GM18507 (cell line): ENCODE measurements at regions not wholly inside any gene's neighbourhood (a gene's known extent, or its start where the extent isn't known, plus 50 kb on each side); places are given as distances from the start of the nearest gene placed in this dataset.
"Not testable (repeated sequence)": the region's sequence is repeated elsewhere in the genome, so short reads cannot be mapped to it uniquely, and the experiment has no call there.

ENCODE experiments used
- DNase-seq: peaks from one replicate; pipeline ENCODE4 v3.0.0; 2011; ENCODE audit warnings: low read depth; ENCODE audit not compliant: insufficient read length; ENCODE audit errors: extremely low spot score
- FAIRE-seq: peaks from 2 replicates; lab custom pipeline; 2011; peaks lifted over from hg19 to GRCh38; lab: Jason Lieb, UNC

DNA sequence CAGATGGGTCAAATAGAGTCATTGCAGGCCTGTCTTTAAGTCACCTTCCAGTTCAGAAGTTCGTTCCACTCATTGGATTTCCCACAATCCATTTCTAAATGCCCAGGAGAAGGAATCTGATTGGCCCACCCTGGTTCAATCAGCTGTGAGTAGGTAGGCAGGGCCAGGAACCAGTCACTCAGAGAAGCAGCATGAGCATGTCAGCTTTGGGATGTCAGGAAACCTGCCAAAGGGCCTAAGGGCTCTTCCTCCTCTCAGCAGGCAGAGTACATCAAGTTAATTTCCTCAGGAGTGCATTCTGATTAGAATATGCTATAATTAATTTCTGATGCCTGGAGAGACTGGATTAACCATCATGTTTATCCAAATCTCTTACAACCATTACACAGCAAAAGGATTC is 412.9 kb upstream of the CCNH start:
- FAIRE-seq (no peak), DNase-seq (no peak)

DNA sequence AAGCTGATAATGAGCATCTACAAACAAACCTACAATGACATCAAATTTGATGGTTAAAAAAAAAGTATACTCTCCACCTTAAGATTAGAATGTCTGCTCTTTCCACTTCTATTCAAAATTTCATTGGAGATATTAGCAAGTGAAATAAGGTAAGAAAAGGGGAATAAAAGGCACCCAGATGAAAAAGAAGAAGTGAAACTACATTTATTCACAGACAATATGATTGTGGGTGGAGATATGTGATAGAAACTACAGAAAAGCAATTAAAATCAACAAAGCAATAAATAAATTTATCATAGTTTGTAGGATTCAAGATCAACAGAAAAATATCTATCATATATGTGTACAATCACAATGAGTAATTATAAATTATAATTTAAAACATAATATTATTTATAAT is 395.1 kb upstream of the CCNH start:
- FAIRE-seq (no peak), DNase-seq (no peak)

DNA sequence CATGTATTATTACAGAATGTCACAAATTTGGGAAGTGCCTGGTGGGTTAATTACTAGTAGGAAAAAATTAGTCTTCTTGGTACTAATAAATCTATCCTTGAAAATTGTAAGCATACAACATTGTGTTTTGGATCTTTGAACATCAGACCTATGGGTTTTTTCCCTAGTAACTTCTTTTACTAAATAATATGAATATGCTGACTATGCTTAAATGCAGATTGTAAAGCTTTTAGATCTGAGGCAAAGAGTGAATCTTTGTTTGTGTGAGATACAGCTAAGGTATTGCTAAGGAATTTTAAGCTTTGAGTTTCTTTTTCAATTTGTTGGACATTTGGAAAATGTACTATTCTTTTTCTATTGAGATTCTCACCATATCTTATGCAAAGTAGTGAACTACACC is 390.6 kb upstream of the CCNH start:
- FAIRE-seq (no peak), DNase-seq (no peak)

DNA sequence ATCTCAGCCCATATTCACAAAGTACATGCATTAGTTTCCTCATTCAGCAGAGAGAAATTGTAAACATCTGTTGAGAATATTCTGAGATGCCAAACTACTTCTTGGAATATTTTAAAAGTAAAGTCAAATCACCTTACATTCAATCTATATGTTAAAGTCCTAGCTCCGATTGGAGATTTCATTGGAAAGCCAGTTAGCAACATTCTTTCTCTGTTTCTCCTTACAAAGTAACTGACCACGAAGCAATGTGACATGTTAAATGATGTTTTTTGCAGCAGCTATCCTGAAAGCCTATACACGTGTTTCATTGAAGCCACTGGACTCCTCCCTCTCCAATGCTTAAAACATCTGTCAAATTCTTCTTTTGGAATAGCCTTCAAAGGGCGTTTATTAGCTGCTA is 379.1 kb upstream of the CCNH start:
- no peak for FAIRE-seq
- DNase-seq = no peak

DNA sequence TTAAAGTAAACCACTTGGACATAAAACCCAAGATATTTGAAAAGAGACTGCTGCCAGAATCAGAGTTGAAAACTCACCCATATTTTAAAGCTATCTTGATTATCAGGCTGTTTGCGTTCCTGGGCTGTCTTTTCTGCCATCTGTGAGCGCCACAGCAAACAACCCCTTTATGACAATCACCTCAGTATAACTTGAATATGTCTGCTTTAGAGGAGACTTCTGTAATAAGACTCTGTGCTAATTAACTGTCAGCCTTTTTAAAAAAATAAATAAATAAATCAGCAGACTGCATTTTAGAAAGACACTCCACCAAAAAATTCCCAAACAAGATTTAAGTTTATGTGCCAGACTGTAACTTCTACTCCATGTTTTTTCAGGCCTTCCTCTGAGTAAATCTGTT is 375.7 kb upstream of the CCNH start:
- FAIRE-seq (no peak), DNase-seq (no peak)

DNA sequence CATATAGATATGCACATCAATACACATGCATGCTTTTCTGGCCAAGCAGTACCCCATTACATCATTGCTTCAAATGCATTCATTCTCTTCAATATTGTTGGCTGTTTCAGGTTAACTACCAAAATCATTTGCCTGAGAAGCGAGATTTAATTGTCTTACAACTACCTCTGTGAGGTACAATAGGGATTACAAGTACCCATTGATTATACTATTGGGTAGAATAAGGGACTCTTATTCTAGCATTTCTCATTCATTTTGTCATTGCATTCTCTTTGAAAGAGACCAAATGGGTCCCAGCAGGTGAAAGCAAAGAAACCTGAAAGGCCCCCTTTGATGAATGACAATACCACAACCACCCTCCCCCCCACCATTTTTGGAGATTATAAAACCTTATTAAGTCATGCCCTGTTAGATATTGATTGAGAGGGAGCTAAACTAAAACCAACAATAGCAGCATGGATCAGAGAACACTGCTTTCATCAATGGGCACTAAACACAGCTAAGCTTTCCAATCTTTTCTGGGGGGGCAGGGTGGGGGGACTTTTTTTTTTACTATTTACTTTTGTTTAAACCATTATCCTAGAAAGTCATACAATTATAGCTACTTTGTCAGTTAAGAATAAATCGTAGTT is 375.0 kb upstream of the CCNH start:
- FAIRE-seq (no peak), DNase-seq (no peak)

DNA sequence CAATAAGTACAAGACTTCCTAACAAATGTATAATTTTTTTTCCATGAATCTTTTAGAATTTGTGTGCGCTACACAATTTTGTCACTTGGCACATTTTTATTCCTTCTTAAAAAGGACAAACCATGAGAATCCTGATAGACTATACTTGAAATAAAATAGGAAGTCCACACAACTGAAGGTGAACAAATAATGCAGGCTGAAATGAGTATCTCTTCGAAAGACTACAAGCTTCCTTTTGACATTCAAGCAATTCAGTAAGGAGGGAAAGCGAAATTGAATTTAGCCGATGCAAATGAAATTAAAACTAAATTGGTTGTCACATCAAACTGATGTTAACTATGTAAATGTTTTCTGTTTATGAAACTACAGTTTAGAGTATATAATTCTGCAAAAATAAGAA is 374.4 kb upstream of the CCNH start:
- FAIRE-seq = no peak
- DNase-seq = no peak

DNA sequence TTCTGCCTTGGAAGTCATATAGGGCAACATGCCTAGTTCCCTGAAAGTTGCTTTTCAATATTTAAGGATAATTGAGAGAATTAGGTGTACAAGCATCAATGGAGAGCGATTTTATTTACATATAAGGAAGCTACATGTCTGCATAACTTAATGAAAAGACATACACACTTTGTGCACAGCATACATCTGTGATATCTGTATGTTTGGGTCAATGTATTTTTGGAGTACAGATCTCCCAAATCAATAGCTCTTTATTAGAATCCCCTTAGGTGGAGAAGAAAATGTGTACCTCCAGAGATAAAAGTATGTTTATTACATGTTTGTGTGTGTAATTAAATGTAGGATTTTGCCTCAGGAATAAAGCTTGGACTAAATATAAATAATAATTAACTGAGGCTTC is 373.7 kb upstream of the CCNH start:
- FAIRE-seq (no peak), DNase-seq (no peak)

DNA sequence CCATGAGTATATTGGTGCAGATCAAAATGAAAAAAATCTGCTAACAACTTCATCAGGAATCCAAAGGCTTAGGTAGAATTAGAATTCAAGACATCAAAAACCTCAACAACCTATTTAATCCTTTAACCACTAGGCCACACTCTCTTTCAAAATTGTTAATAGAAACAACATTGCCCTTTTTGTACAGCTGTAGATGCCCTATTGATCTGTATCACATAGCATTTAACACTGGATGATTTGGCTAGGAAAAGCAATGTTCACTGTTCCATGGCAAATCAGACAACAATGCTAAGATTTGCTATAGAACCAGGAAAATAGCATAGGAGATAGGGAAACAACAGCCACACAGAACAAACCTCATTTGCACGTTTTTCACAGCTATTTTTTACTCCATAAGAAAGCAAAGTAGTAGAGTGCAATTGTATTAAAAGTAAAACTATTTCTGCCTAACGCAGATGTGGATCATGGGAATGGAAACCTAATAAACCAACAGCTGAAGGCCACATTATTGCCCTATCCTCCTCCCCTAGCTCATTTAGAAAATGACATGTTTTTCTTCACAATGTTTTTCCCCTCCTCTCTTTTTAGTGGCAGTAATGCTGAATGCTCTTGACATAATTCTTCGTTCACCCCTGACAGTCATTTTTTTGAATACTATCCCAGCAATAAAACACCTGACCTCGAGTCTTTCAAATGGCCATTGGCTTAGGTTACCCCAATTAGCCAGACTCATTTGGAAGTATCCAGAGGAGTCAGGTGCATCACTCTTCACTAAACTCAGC is 373.0 kb upstream of the CCNH start:
- FAIRE-seq = no peak

DNA sequence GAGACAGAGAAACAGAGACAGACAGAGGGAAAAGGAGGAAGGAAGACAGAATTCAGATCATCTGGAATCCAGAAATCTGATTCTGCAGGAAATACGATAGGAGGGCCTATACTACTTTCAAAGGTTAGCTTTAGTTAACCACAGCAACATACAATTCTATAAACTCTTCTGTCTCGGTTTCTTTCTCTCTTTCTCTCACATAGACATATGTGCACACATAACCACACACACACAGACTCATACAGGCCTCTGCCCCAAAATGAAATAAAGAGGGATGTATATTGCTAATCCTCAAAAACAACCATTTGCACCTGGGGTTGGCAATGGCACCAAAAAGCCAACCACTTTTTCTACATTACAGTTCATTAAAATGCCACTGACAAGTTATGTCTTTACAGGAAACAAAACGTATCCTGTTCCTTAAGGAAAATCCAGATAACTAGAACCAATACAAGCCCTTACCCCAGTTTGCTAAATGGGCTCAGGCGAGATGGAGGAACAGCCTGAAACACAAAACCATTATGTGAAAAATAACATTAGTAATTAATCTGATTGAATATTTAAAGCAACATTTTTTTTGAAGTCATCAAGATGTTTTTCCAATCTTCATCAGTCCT is 372.3 kb upstream of the CCNH start:
- FAIRE-seq = no peak

More for the DNA sequence above, 373.0 kb upstream of the CCNH start:
- DNase-seq = no peak

DNA sequence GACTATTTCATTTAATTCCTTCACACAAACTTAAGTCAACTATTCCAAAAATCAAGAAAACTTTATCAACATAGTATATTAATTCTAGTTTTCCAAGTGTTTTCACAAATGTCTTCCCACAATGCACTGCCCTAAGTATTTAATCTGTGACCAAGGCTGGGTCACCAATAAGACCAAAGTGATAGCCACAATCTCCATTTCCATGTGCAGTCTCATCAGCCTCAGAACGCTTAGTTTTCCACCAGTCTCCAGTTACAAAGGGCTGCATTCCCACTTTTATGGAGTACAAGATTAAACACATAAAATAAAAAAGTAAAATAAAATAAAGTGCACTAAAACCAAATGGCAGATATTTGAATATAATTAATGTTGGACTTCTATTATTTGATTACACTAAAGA is 371.6 kb upstream of the CCNH start:
- no peak for FAIRE-seq

More for the DNA sequence above, 372.3 kb upstream of the CCNH start:
- DNase-seq = no peak

DNA sequence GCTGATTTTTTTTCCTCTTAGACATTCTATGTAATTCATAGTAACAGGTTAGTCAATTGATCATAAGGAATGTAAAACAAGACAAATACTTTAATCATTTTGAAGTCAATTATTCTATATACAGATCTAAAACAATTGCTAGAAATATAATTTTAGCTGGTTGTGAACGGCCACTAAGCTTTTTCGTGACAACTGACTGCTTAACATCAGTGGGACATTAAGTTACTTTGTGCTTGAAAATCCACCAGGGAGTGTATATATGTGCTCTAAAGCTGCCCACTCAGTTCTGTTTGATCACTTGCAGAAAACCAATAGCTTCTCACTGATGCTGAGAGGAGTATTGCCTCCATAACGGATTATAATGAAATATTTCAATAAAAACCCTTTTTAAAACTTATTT is 370.2 kb upstream of the CCNH start:
- FAIRE-seq (no peak), DNase-seq (no peak)

More for the DNA sequence above, 371.6 kb upstream of the CCNH start:
- DNase-seq = no peak

DNA sequence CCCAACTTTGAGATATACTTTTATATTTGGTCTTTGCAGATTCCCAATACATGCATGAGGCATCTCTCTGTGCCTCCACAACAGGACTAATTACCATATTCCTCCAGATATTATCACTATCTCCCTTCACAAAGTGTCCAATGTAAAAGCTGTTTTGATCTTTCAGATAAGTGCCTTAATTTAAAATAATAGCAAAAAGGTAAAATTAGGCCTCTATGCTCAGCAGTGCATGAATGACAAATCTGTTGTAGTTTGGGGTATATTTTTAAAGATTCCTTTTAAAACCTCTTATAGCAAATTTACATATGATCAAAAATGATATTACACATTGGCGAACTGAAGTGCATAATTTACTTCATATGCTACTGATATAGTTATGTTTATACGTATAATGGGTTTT is 369.2 kb upstream of the CCNH start:
- DNase-seq (no peak), FAIRE-seq (no peak)

DNA sequence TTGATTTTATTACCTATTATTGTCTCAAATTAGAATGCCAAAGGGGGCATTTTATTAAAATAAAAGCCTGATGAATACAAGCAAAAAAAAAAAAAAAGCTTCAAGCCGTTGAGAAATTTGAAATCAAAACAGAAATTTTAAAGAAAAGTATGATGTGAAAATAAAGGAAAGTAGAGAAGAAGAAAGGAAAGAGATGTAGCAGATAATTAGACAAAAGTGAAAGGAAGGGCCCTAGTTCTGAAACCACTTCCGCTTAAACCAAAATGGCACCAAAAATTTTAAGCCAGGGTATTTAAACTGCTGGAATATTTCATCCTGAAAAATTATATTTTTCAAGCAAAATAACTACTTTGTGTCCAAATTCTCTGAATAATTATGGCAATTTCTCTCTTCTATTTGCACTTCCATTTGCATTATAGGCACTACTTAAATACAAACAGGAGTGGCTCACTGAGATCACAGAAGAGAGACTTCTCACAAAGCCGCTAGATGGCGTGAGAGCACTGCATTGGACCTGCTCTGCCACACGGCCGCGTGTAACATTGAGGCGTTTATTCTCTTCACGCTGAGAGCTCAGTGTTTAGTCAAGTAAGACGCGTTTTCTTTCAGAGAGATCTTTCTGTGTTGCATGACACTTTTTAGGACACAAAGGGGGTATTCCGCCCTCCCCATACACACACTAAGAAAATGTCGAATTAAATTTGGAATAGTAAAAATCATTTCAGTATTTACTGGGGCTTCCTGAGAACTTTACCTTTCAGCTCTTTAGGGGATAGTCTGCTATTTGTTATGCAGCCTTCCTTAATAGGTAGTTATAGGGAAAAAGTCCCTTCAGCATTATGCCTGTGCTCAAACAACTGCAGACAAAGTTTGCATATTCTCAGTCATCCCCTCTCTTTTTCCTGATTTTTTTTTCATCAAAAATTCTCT is 368.4 kb upstream of the CCNH start:
- DNase-seq (peak; percentile 7), FAIRE-seq (peak; percentile 94)

DNA sequence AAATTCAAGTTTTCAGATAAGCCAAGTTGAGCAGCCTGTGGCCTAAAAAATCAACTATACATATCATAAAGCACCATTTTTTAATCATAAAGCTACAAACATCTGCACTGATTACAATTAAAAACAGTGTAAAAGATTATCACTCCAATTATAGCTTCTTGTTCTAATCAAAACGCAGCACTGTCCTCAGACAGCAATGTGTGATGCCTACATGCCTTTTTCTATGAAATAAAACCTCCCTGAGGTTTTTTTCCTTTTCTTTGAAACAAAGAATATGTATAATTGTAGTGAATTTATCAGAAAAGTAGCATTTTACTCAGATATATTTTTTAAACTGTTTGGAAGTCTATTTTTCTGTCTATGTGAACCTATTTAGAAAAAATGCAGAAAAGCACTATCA is 366.1 kb upstream of the CCNH start:
- DNase-seq (no peak), FAIRE-seq (no peak)

DNA sequence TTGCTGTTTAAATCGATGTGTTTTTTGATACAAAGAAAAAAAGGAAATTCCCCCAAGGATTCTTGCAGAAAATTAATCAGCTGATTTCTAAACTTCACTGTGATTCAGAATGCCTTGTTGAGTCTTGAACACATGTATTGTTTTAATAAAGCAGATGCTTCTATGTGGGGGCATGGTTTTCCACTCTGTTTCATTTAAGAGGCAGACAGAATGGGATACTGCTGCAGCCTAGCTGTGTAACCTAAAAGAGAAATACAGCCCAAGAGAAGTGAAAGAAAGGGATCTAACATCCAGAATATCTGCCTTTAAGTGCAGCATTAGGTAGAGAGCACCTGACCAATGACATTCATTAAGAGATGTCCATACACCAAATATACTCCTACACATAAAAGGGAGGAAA is 365.1 kb upstream of the CCNH start:
- FAIRE-seq (no peak), DNase-seq (no peak)

DNA sequence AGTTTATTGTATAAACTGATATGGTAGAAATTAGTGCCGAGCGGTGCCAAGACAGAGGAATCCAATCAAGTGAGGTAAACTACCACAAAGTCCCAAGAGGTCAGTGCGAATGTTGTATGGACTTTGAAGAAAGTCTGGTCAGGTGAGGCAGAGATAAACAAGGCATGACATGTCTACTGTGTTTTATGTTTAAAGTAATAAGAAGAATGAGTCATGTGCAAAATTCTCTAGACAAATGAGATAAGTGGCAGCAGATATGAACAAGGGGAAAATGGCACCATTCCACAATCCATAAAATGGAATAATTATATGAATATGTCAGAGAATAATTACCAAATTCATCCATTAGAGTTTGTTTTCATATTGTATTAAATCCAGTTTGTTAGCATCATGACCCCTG is 364.1 kb upstream of the CCNH start:
- DNase-seq (no peak), FAIRE-seq (no peak)

DNA sequence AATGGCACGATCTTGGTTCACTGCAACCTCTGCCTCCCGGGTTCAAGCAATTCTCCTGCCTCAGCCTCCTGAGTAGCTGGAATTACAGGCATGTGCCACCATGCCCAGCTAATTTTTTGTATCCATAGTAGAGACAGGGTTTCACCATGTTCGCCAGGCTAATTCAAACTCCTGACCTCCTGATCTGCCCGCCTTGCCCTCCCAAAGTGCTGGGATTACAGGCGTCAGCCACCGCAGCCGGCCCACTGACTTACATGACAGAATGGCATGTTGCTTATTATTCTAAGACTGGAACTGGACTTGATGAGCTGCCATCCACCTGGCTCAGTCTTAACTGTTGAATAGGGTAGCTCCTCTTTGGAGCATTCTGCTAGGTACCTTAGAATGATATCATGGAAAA is 363.6 kb upstream of the CCNH start:
- DNase-seq, FAIRE-seq: not testable (repeated sequence)

DNA sequence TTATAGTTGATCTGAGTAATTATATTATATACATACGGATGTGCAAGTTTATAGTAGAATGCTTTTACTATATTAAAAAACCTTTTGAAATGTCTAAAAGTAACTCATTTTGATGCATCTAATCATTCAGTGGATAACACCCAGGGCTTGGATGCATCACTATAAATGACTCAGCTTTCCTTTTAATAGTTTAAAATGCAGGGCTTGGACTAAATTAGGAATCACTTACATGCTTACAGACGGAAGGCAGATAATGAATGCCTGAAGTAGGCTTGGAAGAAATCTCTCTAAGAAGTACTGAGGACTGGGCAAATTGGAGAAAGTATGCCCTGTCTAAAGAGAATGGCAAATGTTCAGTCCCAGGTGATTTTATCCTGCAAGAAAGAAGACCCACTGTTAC is 362.5 kb upstream of the CCNH start:
- DNase-seq = no peak
- no peak for FAIRE-seq

DNA sequence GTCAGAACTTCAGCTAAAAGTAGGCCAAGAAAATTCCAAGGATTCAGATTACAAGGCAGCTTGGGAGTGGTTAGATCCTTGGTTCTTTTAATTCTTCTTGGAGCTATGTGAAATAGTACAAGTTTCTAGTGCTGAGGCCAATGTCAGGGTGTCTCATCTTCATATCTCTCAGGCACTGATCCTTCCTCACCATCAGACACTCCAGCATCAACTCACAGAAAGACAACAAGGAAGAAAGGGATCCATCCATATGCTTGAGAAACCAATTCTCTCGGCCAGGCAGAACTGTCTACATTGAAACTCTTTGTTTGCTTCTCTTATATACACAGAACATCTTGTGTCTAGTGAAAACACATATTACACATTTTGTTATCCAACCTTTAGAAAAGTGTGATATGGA is 362.1 kb upstream of the CCNH start:
- FAIRE-seq (no peak), DNase-seq (no peak)
